ENCODE measurements at regions not wholly inside any gene's neighbourhood (a gene's known extent, or its start where the extent isn't known, plus 50 kb on each side); places are given as distances from the start of the nearest gene placed in this dataset.
"Not testable (repeated sequence)": the region's sequence is repeated elsewhere in the genome, so short reads cannot be mapped to it uniquely, and the experiment has no call there.

DNA sequence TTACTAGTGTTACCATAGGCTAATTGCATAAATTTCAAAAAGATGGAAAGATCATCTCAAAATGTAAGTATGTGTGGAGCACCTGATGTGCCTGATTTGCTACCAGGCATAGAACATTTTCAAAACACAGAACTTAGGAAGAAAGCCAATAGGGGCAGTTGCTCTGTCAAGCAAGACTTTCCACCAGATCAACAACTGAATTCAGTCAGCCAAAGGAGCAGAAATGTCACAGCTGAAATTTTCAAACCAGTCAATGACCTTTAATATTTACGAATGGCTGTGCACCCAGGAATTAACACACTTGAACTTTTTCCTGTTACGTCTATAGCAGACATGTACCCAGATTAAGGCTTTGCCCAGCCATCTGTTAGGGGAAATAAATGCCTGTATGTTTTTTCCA, 452.8 kb upstream of the PTGER4 start:
- no peaks in the 10 kb centered on the region for H3K4me1 ChIP-seq (ENCODE audit: insufficient read depth, low read length)
- no peak overlapping the region for H3K4me3 ChIP-seq (ENCODE audit: low read length)
- H2AFZ ChIP-seq (ENCODE audit: low read depth, low read length): no peak overlapping the region
- H3K9me3 ChIP-seq (ENCODE audit: low read length): no peaks in the 10 kb centered on the region
- H3K27me3 ChIP-seq (ENCODE audit: insufficient read depth, low read length): no peaks in the 10 kb centered on the region
- no peaks in the 10 kb centered on the region for H3K36me3 ChIP-seq (ENCODE audit: insufficient read depth, low read length)

DNA sequence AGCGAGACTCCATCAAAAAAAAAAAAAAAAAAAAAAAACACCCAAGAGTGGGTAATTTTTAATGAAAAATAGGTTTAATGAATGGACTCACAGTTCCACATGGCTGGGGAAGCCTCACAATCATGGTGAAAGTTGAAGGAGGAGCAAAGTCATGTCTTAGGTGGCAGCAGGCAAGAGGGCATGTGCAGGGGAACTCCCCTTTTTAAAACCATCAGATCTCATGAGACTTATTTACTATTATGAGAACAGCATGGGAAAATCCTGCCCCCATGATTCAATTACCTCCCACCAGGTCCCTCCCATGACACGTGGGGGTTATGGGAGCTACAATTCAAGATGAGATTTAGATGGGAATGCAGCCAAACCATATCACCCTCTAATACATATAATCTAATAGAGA, 454.6 kb upstream of the PTGER4 start:
- not testable (repeated sequence) for H3K4me1 ChIP-seq (ENCODE audit: insufficient read depth, low read length); H3K27me3 ChIP-seq (ENCODE audit: insufficient read depth, low read length); H3K9me3 ChIP-seq (ENCODE audit: low read length); H3K4me3 ChIP-seq (ENCODE audit: low read length); H2AFZ ChIP-seq (ENCODE audit: low read depth, low read length); H3K36me3 ChIP-seq (ENCODE audit: insufficient read depth, low read length)

DNA sequence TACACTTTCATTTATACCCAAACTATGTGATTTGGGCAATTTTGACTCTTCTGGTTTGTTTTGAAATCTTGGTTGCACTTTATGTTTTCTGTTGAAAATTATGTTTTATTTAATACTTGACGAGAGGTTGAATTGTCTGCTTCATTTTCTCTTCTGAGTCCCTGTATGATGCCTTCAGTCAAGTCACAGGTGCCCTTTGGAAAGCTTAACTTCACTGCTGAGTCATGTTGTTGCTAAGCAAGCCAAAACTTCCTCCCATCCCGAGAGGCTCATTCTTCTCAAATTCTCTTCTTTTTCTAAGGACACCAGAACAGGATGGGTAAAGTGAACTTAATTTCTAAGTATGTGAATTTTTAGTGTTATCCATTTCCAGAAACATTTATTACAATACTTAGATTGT, 455.3 kb upstream of the PTGER4 start:
- Histone ChIP-seq H3K4me3 (ENCODE audit: low read length) (no peak overlapping the region), H2AFZ (ENCODE audit: low read depth, low read length) (no peak overlapping the region), H3K4me1 (ENCODE audit: insufficient read depth, low read length) (no peaks in the 10 kb centered on the region), H3K9me3 (ENCODE audit: low read length) (no peaks in the 10 kb centered on the region), H3K27me3 (ENCODE audit: insufficient read depth, low read length) (no peaks in the 10 kb centered on the region), H3K36me3 (ENCODE audit: insufficient read depth, low read length) (no peaks in the 10 kb centered on the region)

DNA sequence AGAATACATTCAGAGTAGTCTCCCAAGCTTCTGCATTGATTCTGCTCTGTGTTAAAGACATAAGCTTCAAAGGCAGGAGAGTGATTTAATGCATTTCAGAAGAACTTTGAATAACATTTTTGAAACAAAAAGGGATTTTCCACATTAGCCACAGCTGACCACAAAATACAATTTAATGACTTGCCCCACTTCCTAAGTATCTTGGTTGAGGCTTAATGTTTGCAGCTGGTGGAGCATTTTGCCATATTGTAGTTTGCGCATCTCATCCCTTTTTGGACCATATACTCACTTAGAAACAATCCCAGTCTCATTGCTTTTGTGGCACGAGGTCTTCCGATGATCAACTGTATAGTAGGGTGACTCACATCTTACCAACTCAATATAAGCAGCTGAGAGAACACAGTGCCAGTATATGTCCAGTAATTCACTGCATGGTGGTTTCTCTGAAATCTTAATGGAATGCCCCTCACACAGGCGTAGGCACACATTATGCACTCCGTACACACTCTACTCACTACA, 455.8 kb upstream of the PTGER4 start:
- Histone ChIP-seq H2AFZ (ENCODE audit: low read depth, low read length) (no peak overlapping the region), H3K9me3 (ENCODE audit: low read length) (no peaks in the 10 kb centered on the region), H3K36me3 (ENCODE audit: insufficient read depth, low read length) (no peaks in the 10 kb centered on the region), H3K4me3 (ENCODE audit: low read length) (no peak overlapping the region), H3K4me1 (ENCODE audit: insufficient read depth, low read length) (no peaks in the 10 kb centered on the region), H3K27me3 (ENCODE audit: insufficient read depth, low read length) (no peaks in the 10 kb centered on the region)

DNA sequence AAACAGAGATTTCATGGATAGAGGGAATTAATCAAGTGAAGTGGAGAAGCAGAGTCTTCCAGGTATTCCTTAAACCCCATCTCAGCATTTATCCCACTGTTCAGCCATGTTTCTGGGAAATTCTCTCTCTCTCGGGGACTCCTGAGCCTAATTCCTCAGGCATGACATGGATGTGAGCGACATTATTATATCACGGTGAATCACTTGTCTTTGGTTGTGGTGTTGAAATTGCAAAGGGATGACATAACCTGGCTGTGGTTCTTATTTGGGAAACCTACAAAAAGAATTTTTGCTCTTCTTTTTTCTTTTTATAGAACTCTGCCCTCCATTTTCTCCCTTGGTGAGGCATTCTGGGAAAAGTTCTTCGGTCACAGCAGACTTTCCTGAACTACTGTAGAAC, 457.9 kb upstream of the PTGER4 start:
- Histone ChIP-seq H3K27me3 (ENCODE audit: insufficient read depth, low read length) (no peaks in the 10 kb centered on the region), H3K4me1 (ENCODE audit: insufficient read depth, low read length) (no peaks in the 10 kb centered on the region), H2AFZ (ENCODE audit: low read depth, low read length) (no peak overlapping the region), H3K4me3 (ENCODE audit: low read length) (no peak overlapping the region), H3K9me3 (ENCODE audit: low read length) (no peaks in the 10 kb centered on the region), H3K36me3 (ENCODE audit: insufficient read depth, low read length) (no peaks in the 10 kb centered on the region)

DNA sequence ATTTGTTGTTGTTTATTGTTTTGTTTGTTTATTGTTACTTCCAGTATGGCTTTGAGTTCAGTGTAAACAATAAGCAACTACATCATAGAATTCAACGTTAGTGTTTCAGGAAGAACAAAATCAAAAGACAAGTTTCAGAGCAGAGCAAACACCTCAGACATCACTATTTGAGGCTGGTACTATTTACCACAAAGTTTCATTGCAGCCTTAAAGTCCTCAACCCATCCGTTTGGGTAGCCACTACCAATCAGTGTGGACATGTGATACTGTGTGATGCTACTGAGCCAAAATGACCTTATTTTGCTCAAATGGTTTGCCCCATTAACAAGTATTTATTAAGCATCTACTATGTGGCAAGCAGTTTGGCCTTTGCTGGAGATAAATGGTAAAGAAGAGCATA, 458.5 kb upstream of the PTGER4 start:
- no peak overlapping the region for H2AFZ ChIP-seq (ENCODE audit: low read depth, low read length)
- H3K36me3 ChIP-seq (ENCODE audit: insufficient read depth, low read length): no peaks in the 10 kb centered on the region
- H3K4me3 ChIP-seq (ENCODE audit: low read length): no peak overlapping the region
- no peaks in the 10 kb centered on the region for H3K27me3 ChIP-seq (ENCODE audit: insufficient read depth, low read length)
- H3K4me1 ChIP-seq (ENCODE audit: insufficient read depth, low read length): no peaks in the 10 kb centered on the region
- H3K9me3 ChIP-seq (ENCODE audit: low read length): no peaks in the 10 kb centered on the region

DNA sequence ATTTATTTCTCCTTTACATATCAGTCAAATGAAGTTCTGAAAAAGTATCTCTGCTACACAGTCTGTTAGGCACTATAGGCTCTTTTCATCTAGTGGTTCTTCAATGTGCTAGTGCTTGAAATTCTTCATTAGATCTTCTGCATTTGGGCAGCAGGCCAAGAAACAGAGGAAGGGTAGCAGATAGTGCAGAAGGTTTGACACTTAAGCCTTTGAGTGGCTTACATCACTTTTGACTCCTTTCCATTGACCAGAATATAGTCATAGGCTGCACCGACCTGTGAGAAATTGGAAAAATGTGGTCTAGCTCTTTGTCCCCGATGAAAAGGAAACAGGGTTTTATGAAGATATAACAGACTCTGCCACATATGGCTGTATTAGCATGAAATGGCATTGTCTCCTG, 459.5 kb upstream of the PTGER4 start:
- Histone ChIP-seq H2AFZ (ENCODE audit: low read depth, low read length) (no peak overlapping the region), H3K4me1 (ENCODE audit: insufficient read depth, low read length) (no peaks in the 10 kb centered on the region), H3K4me3 (ENCODE audit: low read length) (no peak overlapping the region), H3K36me3 (ENCODE audit: insufficient read depth, low read length) (no peaks in the 10 kb centered on the region), H3K27me3 (ENCODE audit: insufficient read depth, low read length) (no peaks in the 10 kb centered on the region), H3K9me3 (ENCODE audit: low read length) (no peaks in the 10 kb centered on the region)

DNA sequence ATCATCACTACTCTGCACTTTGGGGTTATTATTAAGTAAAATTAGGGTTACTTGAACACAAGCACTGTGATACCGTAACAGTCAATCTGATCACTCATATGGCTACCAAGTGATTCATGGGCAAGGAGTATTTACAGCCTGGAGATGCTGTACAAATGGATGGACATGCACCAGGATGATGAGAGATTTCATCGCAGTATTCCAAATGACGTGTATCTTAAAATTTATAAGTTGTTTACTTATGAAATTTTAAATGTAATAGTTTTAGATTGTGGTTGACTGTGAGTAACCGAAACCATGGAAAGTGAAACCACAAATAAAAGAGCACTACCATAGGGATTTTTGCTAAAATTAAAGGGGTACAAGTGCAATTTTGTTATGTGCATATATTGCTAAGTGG, 462.2 kb upstream of the PTGER4 start:
- Histone ChIP-seq H3K9me3 (ENCODE audit: low read length) (no peaks in the 10 kb centered on the region), H3K36me3 (ENCODE audit: insufficient read depth, low read length) (no peaks in the 10 kb centered on the region), H3K4me1 (ENCODE audit: insufficient read depth, low read length) (no peaks in the 10 kb centered on the region), H2AFZ (ENCODE audit: low read depth, low read length) (no peak overlapping the region), H3K27me3 (ENCODE audit: insufficient read depth, low read length) (no peaks in the 10 kb centered on the region), H3K4me3 (ENCODE audit: low read length) (no peak overlapping the region)

DNA sequence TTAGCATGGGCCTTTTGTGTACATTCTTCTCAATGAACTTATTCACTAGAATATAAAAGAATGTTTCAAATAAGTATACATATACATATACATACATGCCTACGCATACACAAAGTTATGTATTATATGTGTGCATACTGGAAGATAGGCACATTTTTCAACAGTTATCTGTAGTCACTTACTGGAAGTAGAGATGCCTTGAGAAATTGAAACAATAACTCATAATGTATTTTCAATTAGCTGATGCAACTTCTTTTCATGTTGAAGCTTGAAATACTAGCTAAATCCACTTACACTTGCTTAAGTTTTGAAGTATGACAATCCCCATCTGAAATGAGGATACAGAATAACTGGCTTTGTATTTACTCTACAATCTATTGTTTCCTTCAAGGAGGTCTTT, 469.0 kb upstream of the PTGER4 start:
- no peaks in the 10 kb centered on the region for H3K4me1 ChIP-seq (ENCODE audit: insufficient read depth, low read length)
- H3K36me3 ChIP-seq (ENCODE audit: insufficient read depth, low read length): no peaks in the 10 kb centered on the region
- no peak overlapping the region for H2AFZ ChIP-seq (ENCODE audit: low read depth, low read length)
- no peaks in the 10 kb centered on the region for H3K9me3 ChIP-seq (ENCODE audit: low read length)
- H3K27me3 ChIP-seq (ENCODE audit: insufficient read depth, low read length): no peaks in the 10 kb centered on the region
- H3K4me3 ChIP-seq (ENCODE audit: low read length): no peak overlapping the region

DNA sequence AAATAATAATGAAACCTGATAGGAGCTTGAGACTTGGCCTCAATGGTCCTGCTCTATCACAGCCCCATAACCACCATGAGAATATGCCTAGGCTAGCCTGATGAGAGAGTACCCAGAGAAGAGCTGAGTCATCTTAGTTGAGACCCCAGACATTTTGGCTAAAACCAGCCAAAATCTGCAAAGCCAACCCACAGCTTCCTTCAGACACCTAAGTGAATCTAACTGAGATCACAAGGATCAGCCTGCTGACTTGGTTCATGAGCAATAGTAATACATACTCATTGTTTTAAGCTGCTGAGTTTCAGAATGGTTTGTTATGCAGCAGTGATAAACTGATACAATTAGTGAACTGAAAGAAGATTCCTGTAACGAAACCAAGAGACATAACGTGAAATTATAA, 473.7 kb upstream of the PTGER4 start:
- Histone ChIP-seq H3K4me3 (ENCODE audit: low read length) (no peak overlapping the region), H2AFZ (ENCODE audit: low read depth, low read length) (no peak overlapping the region), H3K27me3 (ENCODE audit: insufficient read depth, low read length) (no peaks in the 10 kb centered on the region), H3K4me1 (ENCODE audit: insufficient read depth, low read length) (no peaks in the 10 kb centered on the region), H3K36me3 (ENCODE audit: insufficient read depth, low read length) (no peaks in the 10 kb centered on the region), H3K9me3 (ENCODE audit: low read length) (no peaks in the 10 kb centered on the region)

DNA sequence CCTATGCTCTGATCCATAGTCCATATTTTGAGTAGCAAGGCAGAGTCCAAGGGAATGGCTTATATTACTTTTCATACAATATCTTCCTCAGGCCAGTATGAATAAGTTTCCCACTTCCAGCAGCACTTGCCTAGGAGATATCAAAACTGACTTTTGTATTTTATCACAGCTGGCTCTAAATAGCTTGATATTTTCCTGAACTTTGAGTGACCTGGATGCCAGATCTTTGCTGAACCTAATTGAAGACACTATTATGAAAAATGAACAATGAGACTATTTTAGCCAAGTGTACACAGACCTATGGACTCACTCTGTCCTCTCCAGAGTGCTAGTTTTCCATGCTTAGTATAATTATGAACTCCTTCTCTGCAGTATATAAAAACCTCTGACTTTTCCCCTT, 475.6 kb upstream of the PTGER4 start:
- Histone ChIP-seq H3K27me3 (ENCODE audit: insufficient read depth, low read length) (no peaks in the 10 kb centered on the region), H2AFZ (ENCODE audit: low read depth, low read length) (no peak overlapping the region), H3K4me3 (ENCODE audit: low read length) (no peak overlapping the region), H3K4me1 (ENCODE audit: insufficient read depth, low read length) (no peaks in the 10 kb centered on the region), H3K9me3 (ENCODE audit: low read length) (no peaks in the 10 kb centered on the region), H3K36me3 (ENCODE audit: insufficient read depth, low read length) (no peaks in the 10 kb centered on the region)

DNA sequence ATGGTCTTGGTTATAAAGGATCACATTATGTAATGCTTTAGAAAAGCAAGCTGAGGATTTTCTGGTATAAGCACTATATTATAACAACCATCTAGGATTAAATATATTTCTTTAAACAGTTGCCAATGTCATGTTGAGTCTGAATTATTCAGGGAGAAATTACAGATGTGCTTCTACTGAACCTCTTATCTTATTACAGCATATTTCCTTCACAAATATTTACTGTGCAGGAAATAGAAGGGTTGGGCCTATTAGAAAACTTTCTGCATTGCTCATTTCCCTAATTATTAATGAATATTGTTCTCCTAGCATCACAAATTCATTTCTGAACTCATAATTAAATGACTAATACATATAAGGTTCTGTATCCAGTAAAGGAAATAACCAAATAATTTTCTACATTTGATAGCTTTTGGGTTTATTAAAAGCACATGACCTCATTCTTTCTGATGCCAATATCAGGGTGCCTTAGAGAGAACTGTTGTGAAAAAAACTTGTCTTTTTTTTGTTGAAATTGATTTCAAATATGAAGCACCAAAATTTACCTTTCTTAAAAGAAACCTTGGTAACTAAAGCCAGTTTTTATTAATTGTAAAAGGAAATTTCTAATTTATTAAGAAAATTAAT, 476.8 kb upstream of the PTGER4 start:
- Histone ChIP-seq H3K4me1 (ENCODE audit: insufficient read depth, low read length) (no peaks in the 10 kb centered on the region), H3K36me3 (ENCODE audit: insufficient read depth, low read length) (no peaks in the 10 kb centered on the region), H3K9me3 (ENCODE audit: low read length) (no peaks in the 10 kb centered on the region), H3K4me3 (ENCODE audit: low read length) (no peak overlapping the region), H3K27me3 (ENCODE audit: insufficient read depth, low read length) (no peaks in the 10 kb centered on the region), H2AFZ (ENCODE audit: low read depth, low read length) (no peak overlapping the region)

DNA sequence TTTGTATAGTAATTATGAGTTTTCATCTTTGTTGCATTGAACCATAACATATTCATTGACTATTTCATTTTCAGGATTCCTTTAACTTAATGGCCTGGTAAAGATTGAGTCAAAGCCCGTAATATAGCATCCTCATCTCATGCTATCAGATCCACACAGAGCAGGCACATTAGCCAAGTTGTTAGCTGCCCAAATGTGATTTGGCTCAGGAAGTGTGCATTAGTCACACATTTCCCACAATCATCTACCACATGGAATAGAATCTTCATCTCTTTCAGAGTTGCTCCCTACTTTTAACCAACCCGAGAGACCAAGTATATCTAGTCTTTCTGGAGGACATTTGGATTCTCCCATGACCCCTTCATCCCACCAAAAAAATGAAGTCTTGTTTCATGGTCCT, 481.0 kb upstream of the PTGER4 start:
- Histone ChIP-seq H3K4me3 (ENCODE audit: low read length) (no peak overlapping the region), H2AFZ (ENCODE audit: low read depth, low read length) (no peak overlapping the region), H3K4me1 (ENCODE audit: insufficient read depth, low read length) (no peaks in the 10 kb centered on the region), H3K27me3 (ENCODE audit: insufficient read depth, low read length) (no peaks in the 10 kb centered on the region), H3K9me3 (ENCODE audit: low read length) (no peaks in the 10 kb centered on the region), H3K36me3 (ENCODE audit: insufficient read depth, low read length) (no peaks in the 10 kb centered on the region)

DNA sequence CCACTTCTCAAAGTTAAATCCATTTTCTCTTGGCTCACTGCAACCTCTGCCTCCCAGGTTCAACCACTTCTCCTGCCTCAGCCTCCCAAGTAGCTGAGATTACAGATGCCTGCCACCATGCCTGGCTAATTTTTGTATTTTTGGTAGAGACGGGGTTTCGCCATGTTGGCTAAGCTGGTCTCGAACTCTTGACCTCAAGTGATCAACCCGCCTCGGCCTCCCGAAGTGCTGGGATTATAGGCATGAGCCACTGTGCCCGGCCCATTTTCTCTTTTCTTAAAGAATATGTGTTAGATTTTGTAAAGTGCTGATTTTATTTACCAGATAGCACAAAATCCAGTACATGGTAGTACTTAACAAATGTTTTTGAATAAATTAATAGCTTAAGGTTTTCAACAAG, 484.1 kb upstream of the PTGER4 start:
- not testable (repeated sequence) for H3K4me3 ChIP-seq (ENCODE audit: low read length); H3K9me3 ChIP-seq (ENCODE audit: low read length); H2AFZ ChIP-seq (ENCODE audit: low read depth, low read length); H3K27me3 ChIP-seq (ENCODE audit: insufficient read depth, low read length); H3K36me3 ChIP-seq (ENCODE audit: insufficient read depth, low read length); H3K4me1 ChIP-seq (ENCODE audit: insufficient read depth, low read length)
